ENCODE measurements at regions not wholly inside any gene's neighbourhood (a gene's known extent, or its start where the extent isn't known, plus 50 kb on each side); places are given as distances from the start of the nearest gene placed in this dataset.

GRCh38 chr18:7303316-7304060, 72.6 kb downstream of the LRRC30 start:
- DNase-seq (ENCODE audit: low spot score) (no peak), ATAC-seq (ENCODE audit: insufficient number of reproducible peaks, low FRiP score, low read depth) (no peak)
- Histone ChIP-seq H3K9me3 (peaks cover under 1% of the 10 kb centered on the region), H3K4me1 (ENCODE audit: control insufficient read depth in 1 of 2, low read depth in 2 of 2) (no peaks in the 10 kb centered on the region), H3K27me3 (replicated peaks; ENCODE audit: insufficient read depth) (no peaks in the 10 kb centered on the region), H3K36me3 (no peaks in the 10 kb centered on the region), H3K4me3 (no peak overlapping the region), H3K27ac (no peak overlapping the region)
- TF ChIP-seq, protein P1, sequence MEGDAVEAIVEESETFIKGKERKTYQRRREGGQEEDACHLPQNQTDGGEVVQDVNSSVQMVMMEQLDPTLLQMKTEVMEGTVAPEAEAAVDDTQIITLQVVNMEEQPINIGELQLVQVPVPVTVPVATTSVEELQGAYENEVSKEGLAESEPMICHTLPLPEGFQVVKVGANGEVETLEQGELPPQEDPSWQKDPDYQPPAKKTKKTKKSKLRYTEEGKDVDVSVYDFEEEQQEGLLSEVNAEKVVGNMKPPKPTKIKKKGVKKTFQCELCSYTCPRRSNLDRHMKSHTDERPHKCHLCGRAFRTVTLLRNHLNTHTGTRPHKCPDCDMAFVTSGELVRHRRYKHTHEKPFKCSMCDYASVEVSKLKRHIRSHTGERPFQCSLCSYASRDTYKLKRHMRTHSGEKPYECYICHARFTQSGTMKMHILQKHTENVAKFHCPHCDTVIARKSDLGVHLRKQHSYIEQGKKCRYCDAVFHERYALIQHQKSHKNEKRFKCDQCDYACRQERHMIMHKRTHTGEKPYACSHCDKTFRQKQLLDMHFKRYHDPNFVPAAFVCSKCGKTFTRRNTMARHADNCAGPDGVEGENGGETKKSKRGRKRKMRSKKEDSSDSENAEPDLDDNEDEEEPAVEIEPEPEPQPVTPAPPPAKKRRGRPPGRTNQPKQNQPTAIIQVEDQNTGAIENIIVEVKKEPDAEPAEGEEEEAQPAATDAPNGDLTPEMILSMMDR (IDR thresholded peaks at IDR 0.05): no peak

DNA sequence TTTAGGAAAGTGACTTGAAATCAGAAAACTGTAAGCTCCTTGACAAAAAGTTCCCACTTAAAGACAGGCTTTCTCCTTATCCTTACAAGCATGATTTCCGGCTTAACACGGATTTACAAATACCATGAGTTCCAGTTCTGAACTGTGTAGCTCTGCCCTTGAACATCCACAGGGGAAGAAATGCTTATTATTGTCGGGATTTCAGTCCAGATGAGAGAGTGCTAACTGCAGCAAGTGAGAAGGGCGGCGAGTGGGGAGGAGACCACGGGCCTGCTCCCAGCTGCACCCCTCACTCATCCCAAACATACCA, 73.1 kb downstream of the LRRC30 start:
- DNase-seq (ENCODE audit: low spot score): no peak
- no peak overlapping the region for H3K4me3 ChIP-seq
- H3K36me3 ChIP-seq: no peaks in the 10 kb centered on the region
- TF ChIP-seq, protein P1 (IDR thresholded peaks at IDR 0.05): no peak
- no peak for ATAC-seq (ENCODE audit: insufficient number of reproducible peaks, low FRiP score, low read depth)
- no peak overlapping the region for H3K27ac ChIP-seq
- no peaks in the 10 kb centered on the region for H3K9me3 ChIP-seq
- H3K4me1 ChIP-seq (ENCODE audit: control insufficient read depth in 1 of 2, low read depth in 2 of 2): no peaks in the 10 kb centered on the region
- no peaks in the 10 kb centered on the region for H3K27me3 ChIP-seq (replicated peaks; ENCODE audit: insufficient read depth)

- H3K4me3 ChIP-seq: no peak overlapping the region
- no peak overlapping the region for H3K27ac ChIP-seq
- no peak for ATAC-seq (ENCODE audit: insufficient number of reproducible peaks, low FRiP score, low read depth)
- H3K27me3 ChIP-seq (replicated peaks; ENCODE audit: insufficient read depth): no peaks in the 10 kb centered on the region
- no peaks in the 10 kb centered on the region for H3K4me1 ChIP-seq (ENCODE audit: control insufficient read depth in 1 of 2, low read depth in 2 of 2)
- H3K36me3 ChIP-seq: no peaks in the 10 kb centered on the region
- DNase-seq (ENCODE audit: low spot score): no peak
- TF ChIP-seq, protein P1 (IDR thresholded peaks at IDR 0.05): no peak
- H3K9me3 ChIP-seq: no peaks in the 10 kb centered on the region
Measured at GRCh38 chr18:7305416-7305815, 74.5 kb downstream of the LRRC30 start.

- Histone ChIP-seq H3K4me1 (ENCODE audit: control insufficient read depth in 1 of 2, low read depth in 2 of 2) (no peaks in the 10 kb centered on the region), H3K27ac (no peak overlapping the region), H3K36me3 (no peaks in the 10 kb centered on the region), H3K4me3 (no peak overlapping the region), H3K9me3 (no peaks in the 10 kb centered on the region), H3K27me3 (replicated peaks; ENCODE audit: insufficient read depth) (no peaks in the 10 kb centered on the region)
- no peak for ATAC-seq (ENCODE audit: insufficient number of reproducible peaks, low FRiP score, low read depth)
- TF ChIP-seq, protein P1 (IDR thresholded peaks at IDR 0.05): no peak
- DNase-seq (ENCODE audit: low spot score): no peak
Measured at GRCh38 chr18:7307030-7307429, 76.1 kb downstream of the LRRC30 start.

- H3K27ac ChIP-seq: no peak overlapping the region
- no peaks in the 10 kb centered on the region for H3K27me3 ChIP-seq (replicated peaks; ENCODE audit: insufficient read depth)
- no peak for ATAC-seq (ENCODE audit: insufficient number of reproducible peaks, low FRiP score, low read depth)
- TF ChIP-seq, protein P1 (IDR thresholded peaks at IDR 0.05): no peak
- H3K4me3 ChIP-seq: no peak overlapping the region
- no peak for DNase-seq (ENCODE audit: low spot score)
- H3K36me3 ChIP-seq: no peaks in the 10 kb centered on the region
- H3K9me3 ChIP-seq: no peaks in the 10 kb centered on the region
- H3K4me1 ChIP-seq (ENCODE audit: control insufficient read depth in 1 of 2, low read depth in 2 of 2): no peaks in the 10 kb centered on the region
Measured at GRCh38 chr18:7307526-7307925, 76.6 kb downstream of the LRRC30 start.

All from thoracic aorta (tissue), 2 donors.